ENCODE measurements at regions not wholly inside any gene's neighbourhood (a gene's known extent, or its start where the extent isn't known, plus 50 kb on each side); places are given as distances from the start of the nearest gene placed in this dataset.

- Histone ChIP-seq H3K4me1 (no peaks in the 10 kb centered on the region), H3K9me3 (no peaks in the 10 kb centered on the region), H3K27me3 (no peaks in the 10 kb centered on the region), H3K27ac (no peak overlapping the region), H3K4me3 (no peak overlapping the region), H3K36me3 (no peaks in the 10 kb centered on the region)
- DNase-seq (ENCODE audit: low spot score): no peak
- TF ChIP-seq, protein P1, sequence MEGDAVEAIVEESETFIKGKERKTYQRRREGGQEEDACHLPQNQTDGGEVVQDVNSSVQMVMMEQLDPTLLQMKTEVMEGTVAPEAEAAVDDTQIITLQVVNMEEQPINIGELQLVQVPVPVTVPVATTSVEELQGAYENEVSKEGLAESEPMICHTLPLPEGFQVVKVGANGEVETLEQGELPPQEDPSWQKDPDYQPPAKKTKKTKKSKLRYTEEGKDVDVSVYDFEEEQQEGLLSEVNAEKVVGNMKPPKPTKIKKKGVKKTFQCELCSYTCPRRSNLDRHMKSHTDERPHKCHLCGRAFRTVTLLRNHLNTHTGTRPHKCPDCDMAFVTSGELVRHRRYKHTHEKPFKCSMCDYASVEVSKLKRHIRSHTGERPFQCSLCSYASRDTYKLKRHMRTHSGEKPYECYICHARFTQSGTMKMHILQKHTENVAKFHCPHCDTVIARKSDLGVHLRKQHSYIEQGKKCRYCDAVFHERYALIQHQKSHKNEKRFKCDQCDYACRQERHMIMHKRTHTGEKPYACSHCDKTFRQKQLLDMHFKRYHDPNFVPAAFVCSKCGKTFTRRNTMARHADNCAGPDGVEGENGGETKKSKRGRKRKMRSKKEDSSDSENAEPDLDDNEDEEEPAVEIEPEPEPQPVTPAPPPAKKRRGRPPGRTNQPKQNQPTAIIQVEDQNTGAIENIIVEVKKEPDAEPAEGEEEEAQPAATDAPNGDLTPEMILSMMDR (IDR thresholded peaks at IDR 0.05): no peak
These were observed 633.0 kb downstream of the TBC1D22A start for GRCh38 chr22:47395481-47395880.

DNA sequence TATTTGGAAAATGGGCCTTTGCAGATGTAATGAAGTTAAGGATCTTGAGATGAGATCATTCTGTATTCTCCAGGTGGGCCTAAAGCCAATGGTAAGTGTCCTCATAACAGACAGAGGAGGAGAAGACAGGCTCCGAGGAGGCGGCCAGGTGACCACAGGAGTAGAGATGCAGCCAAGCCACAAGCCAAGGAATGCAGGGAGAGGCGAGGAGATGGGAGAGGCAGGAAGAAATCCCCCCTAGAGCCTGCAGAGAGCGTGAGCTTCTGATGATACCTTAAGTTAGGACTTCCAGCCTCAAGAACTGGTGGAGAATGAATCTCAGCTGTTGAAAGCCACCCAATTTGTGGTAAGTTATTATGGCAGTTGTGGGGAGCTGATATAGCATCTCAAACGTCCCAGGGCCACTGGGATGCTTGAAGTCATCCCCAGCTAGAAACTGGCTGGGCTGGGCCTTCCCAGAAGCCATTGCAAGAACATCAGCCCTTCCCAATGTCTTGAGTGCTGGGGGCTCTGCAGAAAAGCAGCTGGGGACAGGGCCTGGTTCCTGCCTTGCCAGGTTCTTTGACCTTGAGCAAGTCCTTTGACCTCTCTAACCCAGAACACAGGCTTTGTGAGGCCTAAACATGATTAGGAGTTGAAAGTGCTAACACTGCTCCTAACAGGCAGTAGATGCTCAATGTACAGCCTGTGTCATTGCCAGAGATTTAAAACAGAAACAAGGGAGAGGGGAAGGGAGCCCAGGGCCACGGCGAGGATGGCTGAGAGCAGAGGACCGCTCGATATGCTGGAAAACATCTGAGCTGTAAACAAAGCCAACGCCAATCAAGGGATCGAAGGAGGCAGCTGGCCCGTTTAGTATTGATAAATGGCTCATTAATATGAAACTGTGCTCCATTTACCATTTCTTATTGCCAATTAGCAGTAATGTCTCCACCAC is 632.3 kb downstream of the TBC1D22A start:
- no peak for DNase-seq (ENCODE audit: low spot score)
- H3K9me3 ChIP-seq: no peaks in the 10 kb centered on the region
- H3K4me1 ChIP-seq: no peaks in the 10 kb centered on the region
- H3K4me3 ChIP-seq: no peak overlapping the region
- H3K36me3 ChIP-seq: no peaks in the 10 kb centered on the region
- H3K27ac ChIP-seq: no peak overlapping the region
- TF ChIP-seq, protein P1 (IDR thresholded peaks at IDR 0.05): no peak
- H3K27me3 ChIP-seq: no peaks in the 10 kb centered on the region

DNA sequence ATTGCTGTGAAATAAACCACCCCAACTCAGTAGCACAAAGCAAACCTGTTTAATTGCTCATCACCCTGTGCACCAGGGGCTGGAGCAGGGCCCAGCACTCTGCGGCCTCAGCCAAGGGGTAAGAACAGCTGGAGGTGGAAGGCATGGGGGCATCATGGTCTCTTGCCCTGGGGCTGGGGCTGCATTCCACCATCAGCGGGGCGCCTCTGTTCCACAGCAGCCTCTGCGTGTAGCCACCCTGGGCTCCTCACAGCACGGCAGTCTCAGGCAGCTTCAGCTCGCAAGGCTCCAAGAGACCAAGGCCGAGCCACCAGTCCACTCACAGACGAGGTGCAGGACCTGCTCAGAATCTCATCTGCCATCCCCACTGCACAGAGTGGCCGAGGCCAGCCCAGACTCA is 630.7 kb downstream of the TBC1D22A start:
- Histone ChIP-seq H3K36me3 (no peaks in the 10 kb centered on the region), H3K4me1 (no peaks in the 10 kb centered on the region), H3K27me3 (no peaks in the 10 kb centered on the region), H3K27ac (no peak overlapping the region), H3K4me3 (no peak overlapping the region), H3K9me3 (no peaks in the 10 kb centered on the region)
- TF ChIP-seq, protein P1 (IDR thresholded peaks at IDR 0.05): no peak
- no peak for DNase-seq (ENCODE audit: low spot score)

GRCh38 chr22:47392729-47393128 is 630.3 kb downstream of the TBC1D22A start:
- no peak overlapping the region for H3K4me3 ChIP-seq
- H3K4me1 ChIP-seq: no peaks in the 10 kb centered on the region
- H3K27me3 ChIP-seq: no peaks in the 10 kb centered on the region
- TF ChIP-seq, protein P1 (IDR thresholded peaks at IDR 0.05): no peak
- H3K27ac ChIP-seq: no peak overlapping the region
- no peak for DNase-seq (ENCODE audit: low spot score)
- no peaks in the 10 kb centered on the region for H3K9me3 ChIP-seq
- H3K36me3 ChIP-seq: no peaks in the 10 kb centered on the region

GRCh38 chr22:47392054-47392347 is 629.6 kb downstream of the TBC1D22A start:
- DNase-seq (ENCODE audit: low spot score): no peak
- no peaks in the 10 kb centered on the region for H3K27me3 ChIP-seq
- no peaks in the 10 kb centered on the region for H3K4me1 ChIP-seq
- H3K36me3 ChIP-seq: no peaks in the 10 kb centered on the region
- H3K9me3 ChIP-seq: no peaks in the 10 kb centered on the region
- TF ChIP-seq, protein P1 (IDR thresholded peaks at IDR 0.05): no peak
- no peak overlapping the region for H3K27ac ChIP-seq
- no peak overlapping the region for H3K4me3 ChIP-seq

Measured in right atrium auricular region (tissue), 2 donors.